ENCODE measurements at regions not wholly inside any gene's neighbourhood (a gene's known extent, or its start where the extent isn't known, plus 50 kb on each side); places are given as distances from the start of the nearest gene placed in this dataset.
A peak's percentile ranks its signal among the peaks of the same experiment; 100 is the strongest.

DNA sequence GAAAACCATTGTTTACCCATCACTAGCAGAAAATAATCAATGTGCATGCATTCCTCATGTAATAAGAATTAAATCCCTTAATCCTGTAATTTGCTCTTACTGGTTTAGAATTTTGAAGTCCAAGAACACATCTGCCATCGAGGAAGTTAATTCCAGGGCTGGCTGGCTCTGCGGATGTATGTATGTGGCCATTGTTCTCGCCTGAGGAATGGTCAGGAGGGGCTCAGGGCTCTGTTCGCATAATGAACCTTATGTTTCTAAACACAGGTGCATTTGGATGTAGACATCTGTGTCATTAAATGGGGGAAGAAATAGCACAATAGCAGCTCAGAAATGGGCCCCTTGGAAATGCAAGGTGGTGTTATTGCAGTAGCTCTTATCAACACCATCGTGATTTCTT lies 148.6 kb upstream of the GAS1 start:
- Histone ChIP-seq H3K9me3 (ENCODE audit: control insufficient read depth, insufficient read depth, low read length) (no peaks in the 10 kb centered on the region), H3K4me3 (ENCODE audit: low read length) (no peak overlapping the region), H3K27me3 (ENCODE audit: control insufficient read depth, insufficient read depth, low read length) (no peaks in the 10 kb centered on the region; the same call in 1 of the 2 replicates), H3K4me1 (ENCODE audit: control insufficient read depth, insufficient read depth, low read length) (no peaks in the 10 kb centered on the region), H3K27ac (ENCODE audit: low read length) (no peak overlapping the region), H3K36me3 (ENCODE audit: control insufficient read depth, insufficient read depth, low read length) (no peaks in the 10 kb centered on the region)
- DNase-seq (ENCODE audit: low read depth, low spot score) = no peak
- no CpG with 5 or more reads among the region's 5 CpGs for WGBS (ENCODE audit: insufficient coverage, insufficient read length)

DNA sequence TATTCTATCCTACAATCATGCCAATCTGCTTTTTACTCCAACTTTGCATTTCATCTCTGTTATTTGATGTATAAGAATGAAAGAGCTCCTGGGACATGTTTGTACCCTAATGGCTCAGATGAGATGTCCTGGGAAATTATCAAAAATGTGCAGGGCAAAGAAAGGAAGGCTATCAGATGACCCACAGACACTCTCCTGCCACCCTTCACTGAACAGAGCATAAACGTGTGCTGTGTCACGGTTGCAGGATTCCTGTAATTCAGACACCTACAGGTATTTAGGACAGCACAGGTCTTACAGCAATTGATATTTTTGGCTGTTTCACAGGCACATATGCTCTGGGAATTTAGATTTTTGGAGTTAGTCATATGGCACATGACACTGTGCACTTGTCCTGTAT lies 149.2 kb upstream of the GAS1 start:
- no peak for DNase-seq (ENCODE audit: low read depth, low spot score)
- Histone ChIP-seq H3K9me3 (ENCODE audit: control insufficient read depth, insufficient read depth, low read length) (no peaks in the 10 kb centered on the region), H3K36me3 (ENCODE audit: control insufficient read depth, insufficient read depth, low read length) (no peaks in the 10 kb centered on the region), H3K27ac (ENCODE audit: low read length) (no peak overlapping the region), H3K4me1 (ENCODE audit: control insufficient read depth, insufficient read depth, low read length) (no peaks in the 10 kb centered on the region), H3K4me3 (ENCODE audit: low read length) (no peak overlapping the region), H3K27me3 (ENCODE audit: control insufficient read depth, insufficient read depth, low read length) (no peaks in the 10 kb centered on the region; the same call in 1 of the 2 replicates)
- no CpG with 5 or more reads among the region's 2 CpGs for WGBS (ENCODE audit: insufficient coverage, insufficient read length)

DNA sequence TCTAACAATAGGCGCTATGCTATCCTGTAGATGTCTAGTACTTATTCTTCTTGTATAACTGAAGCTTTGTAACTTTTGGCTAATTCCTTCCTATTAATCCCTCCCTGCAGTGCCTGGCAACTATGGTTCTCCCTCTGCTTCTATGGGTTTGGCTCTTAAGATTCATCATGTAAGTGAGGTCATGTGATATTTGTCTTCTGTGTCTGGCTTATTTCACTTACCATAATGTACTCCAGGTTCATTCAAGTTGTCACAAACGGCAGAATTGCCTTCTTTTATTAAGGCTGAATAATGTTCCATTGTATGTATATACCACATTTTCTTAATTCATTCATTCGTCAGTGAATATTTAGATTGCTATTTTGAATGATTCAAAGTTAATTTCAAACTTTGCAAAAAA lies 149.9 kb upstream of the GAS1 start:
- Histone ChIP-seq H3K27me3 (ENCODE audit: control insufficient read depth, insufficient read depth, low read length) (no peaks in the 10 kb centered on the region; the same call in 1 of the 2 replicates), H3K27ac (ENCODE audit: low read length) (no peak overlapping the region), H3K36me3 (ENCODE audit: control insufficient read depth, insufficient read depth, low read length) (no peaks in the 10 kb centered on the region), H3K4me3 (ENCODE audit: low read length) (no peak overlapping the region), H3K9me3 (ENCODE audit: control insufficient read depth, insufficient read depth, low read length) (no peaks in the 10 kb centered on the region), H3K4me1 (ENCODE audit: control insufficient read depth, insufficient read depth, low read length) (no peaks in the 10 kb centered on the region)
- no peak for DNase-seq (ENCODE audit: low read depth, low spot score)
- WGBS (ENCODE audit: insufficient coverage, insufficient read length) = no CpG with 5 or more reads among the region's 3 CpGs

DNA sequence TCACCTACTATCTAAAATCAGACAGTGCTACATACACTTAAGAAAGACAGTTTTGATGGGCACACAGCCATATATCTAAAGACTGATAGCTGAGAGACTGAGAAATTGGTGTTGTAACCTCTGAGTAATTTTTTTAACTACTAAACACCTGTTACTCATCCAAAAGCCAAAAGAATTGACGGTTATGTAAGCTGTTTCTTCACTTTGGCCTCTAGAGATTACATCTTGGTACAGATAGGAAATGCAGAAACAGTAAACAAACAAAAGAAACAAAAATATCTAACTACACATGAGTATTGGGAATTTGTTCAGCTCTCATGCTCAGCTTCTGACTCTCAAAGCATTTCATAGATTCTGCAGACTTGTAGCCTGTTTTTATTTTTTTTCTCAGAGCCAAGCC lies 152.1 kb upstream of the GAS1 start:
- Histone ChIP-seq H3K4me3 (ENCODE audit: low read length) (no peak overlapping the region), H3K4me1 (ENCODE audit: control insufficient read depth, insufficient read depth, low read length) (no peaks in the 10 kb centered on the region), H3K9me3 (ENCODE audit: control insufficient read depth, insufficient read depth, low read length) (no peaks in the 10 kb centered on the region), H3K27me3 (ENCODE audit: control insufficient read depth, insufficient read depth, low read length) (no peaks in the 10 kb centered on the region), H3K36me3 (ENCODE audit: control insufficient read depth, insufficient read depth, low read length) (no peaks in the 10 kb centered on the region), H3K27ac (ENCODE audit: low read length) (no peak overlapping the region)
- no peak for DNase-seq (ENCODE audit: low read depth, low spot score)
- no CpG with 5 or more reads among the region's 1 CpG for WGBS (ENCODE audit: insufficient coverage, insufficient read length)

DNA sequence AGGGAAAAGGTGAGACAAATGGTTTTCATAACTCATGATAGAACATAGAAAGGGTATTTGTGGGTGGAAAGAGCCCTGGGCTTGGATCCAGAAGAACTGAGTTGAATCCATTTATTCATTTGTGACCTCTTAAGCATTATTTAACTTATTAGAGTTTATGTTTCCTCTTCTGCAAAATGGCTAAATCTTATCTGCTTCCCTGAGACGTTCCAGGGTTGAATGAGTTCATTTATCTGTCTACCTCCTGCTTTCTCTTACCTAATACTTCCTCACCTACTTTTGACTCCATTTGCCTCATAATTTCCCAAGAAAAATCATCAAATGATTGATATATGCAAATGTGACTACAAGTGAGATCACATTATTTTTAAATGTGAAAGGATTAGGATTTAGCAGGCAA lies 152.7 kb upstream of the GAS1 start:
- Histone ChIP-seq H3K27me3 (ENCODE audit: control insufficient read depth, insufficient read depth, low read length) (no peaks in the 10 kb centered on the region), H3K27ac (ENCODE audit: low read length) (no peak overlapping the region), H3K36me3 (ENCODE audit: control insufficient read depth, insufficient read depth, low read length) (no peaks in the 10 kb centered on the region), H3K9me3 (ENCODE audit: control insufficient read depth, insufficient read depth, low read length) (no peaks in the 10 kb centered on the region), H3K4me3 (ENCODE audit: low read length) (no peak overlapping the region), H3K4me1 (ENCODE audit: control insufficient read depth, insufficient read depth, low read length) (no peaks in the 10 kb centered on the region)
- no peak for DNase-seq (ENCODE audit: low read depth, low spot score)
- WGBS (ENCODE audit: insufficient coverage, insufficient read length) = no CpG with 5 or more reads among the region's 1 CpG

DNA sequence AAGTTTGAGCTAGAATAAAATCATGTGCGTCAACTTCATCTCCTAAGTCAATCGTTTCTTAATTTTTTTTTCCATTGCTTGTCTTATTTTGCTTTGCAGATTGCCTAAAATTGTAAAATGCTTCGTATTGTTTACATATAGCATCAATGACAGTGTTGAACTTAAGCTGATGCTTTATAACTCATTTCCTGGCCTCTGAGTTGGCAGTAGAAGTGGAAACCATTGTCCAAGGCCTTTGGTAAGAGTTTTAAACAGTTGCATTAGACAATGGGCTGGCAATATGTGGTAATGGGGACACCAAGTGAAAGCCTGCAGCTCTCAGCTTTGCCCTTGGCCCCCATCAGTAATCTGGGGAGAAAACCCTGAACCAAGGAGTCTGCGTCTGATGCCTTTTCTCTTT lies 154.8 kb upstream of the GAS1 start:
- no CpG with 5 or more reads among the region's 4 CpGs for WGBS (ENCODE audit: insufficient coverage, insufficient read length)
- no peaks in the 10 kb centered on the region for H3K27me3 ChIP-seq (ENCODE audit: control insufficient read depth, insufficient read depth, low read length)
- H3K36me3 ChIP-seq (ENCODE audit: control insufficient read depth, insufficient read depth, low read length) = no peaks in the 10 kb centered on the region
- no peak overlapping the region for H3K4me3 ChIP-seq (ENCODE audit: low read length)
- H3K9me3 ChIP-seq (ENCODE audit: control insufficient read depth, insufficient read depth, low read length) = no peaks in the 10 kb centered on the region
- no peak for DNase-seq (ENCODE audit: low read depth, low spot score)
- no peaks in the 10 kb centered on the region for H3K4me1 ChIP-seq (ENCODE audit: control insufficient read depth, insufficient read depth, low read length)
- H3K27ac ChIP-seq (ENCODE audit: low read length) = no peak overlapping the region

DNA sequence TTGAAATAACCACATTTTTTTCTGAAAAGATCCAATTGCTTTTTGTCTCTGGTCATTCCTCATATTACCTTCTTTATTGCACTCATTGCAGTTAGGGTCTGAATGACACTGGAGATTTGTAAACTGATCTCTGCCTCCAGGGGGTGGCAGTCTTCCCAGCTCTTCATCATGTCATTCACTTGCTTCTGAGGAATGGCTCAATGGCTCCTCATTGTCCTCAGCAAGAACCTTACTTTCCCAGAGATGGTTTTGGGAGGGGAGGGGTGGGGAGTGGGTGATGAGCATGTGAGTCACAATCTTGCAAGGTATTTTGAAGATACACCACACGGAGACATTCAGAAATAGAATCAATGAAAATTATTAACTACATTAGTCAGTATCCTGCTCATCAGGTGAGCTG lies 159.8 kb upstream of the GAS1 start:
- WGBS (ENCODE audit: insufficient coverage, insufficient read length) = no CpG with 5 or more reads among the region's 1 CpG
- no peaks in the 10 kb centered on the region for H3K9me3 ChIP-seq (ENCODE audit: control insufficient read depth, insufficient read depth, low read length)
- no peaks in the 10 kb centered on the region for H3K4me1 ChIP-seq (ENCODE audit: control insufficient read depth, insufficient read depth, low read length)
- no peak overlapping the region for H3K4me3 ChIP-seq (ENCODE audit: low read length)
- no peaks in the 10 kb centered on the region for H3K27me3 ChIP-seq (ENCODE audit: control insufficient read depth, insufficient read depth, low read length)
- DNase-seq (ENCODE audit: low read depth, low spot score) = peak; percentile 29
- no peak overlapping the region for H3K27ac ChIP-seq (ENCODE audit: low read length)
- H3K36me3 ChIP-seq (ENCODE audit: control insufficient read depth, insufficient read depth, low read length) = no peaks in the 10 kb centered on the region

DNA sequence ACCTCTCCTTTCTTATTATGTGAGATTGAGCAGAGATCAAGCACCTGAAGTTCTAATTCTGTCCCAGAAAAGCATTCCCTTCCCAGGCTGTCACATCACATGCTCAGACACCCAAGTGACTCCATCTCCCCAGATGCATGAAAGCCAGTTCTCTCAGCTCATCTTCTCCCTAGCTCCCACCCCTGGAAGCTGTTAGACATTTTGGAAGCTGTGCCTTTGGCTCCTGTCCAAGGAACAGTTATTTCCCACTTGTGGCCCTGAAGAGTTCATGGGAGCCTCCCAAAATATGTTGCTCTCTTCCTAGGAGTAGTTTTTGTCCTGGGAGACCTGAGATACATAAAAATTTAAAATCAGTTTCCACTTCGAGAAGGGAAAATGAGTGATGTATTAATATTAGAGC lies 161.4 kb upstream of the GAS1 start:
- H3K27ac ChIP-seq (ENCODE audit: low read length) = no peak overlapping the region
- no peaks in the 10 kb centered on the region for H3K36me3 ChIP-seq (ENCODE audit: control insufficient read depth, insufficient read depth, low read length)
- no peaks in the 10 kb centered on the region for H3K9me3 ChIP-seq (ENCODE audit: control insufficient read depth, insufficient read depth, low read length)
- DNase-seq (ENCODE audit: low read depth, low spot score) = no peak
- WGBS (ENCODE audit: insufficient coverage, insufficient read length) = no CpG with 5 or more reads among the region's 1 CpG
- H3K4me1 ChIP-seq (ENCODE audit: control insufficient read depth, insufficient read depth, low read length) = no peaks in the 10 kb centered on the region
- H3K27me3 ChIP-seq (ENCODE audit: control insufficient read depth, insufficient read depth, low read length) = no peaks in the 10 kb centered on the region
- no peak overlapping the region for H3K4me3 ChIP-seq (ENCODE audit: low read length)

DNA sequence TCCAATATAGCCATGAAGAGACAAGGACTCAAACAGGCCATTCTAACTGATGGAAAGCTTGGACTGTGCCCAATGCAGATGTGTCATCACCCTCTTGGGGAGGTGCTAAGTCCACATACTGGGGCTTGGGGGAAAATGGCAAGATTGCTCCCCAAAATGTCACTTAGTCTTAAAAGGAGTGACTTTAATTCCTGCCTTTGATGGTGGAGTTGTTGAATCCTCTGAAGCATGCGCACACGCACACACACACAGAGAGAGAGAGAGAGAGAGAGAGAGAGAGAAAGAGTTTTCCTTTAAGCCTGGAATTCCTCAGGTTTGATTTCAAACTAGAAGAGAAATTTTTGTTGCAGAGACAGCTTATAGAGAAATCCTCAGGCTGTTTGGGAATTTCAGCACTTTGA lies 161.9 kb upstream of the GAS1 start:
- DNase-seq (ENCODE audit: low read depth, low spot score) = no peak
- no peaks in the 10 kb centered on the region for H3K36me3 ChIP-seq (ENCODE audit: control insufficient read depth, insufficient read depth, low read length)
- no peaks in the 10 kb centered on the region for H3K27me3 ChIP-seq (ENCODE audit: control insufficient read depth, insufficient read depth, low read length)
- no peak overlapping the region for H3K27ac ChIP-seq (ENCODE audit: low read length)
- H3K4me3 ChIP-seq (ENCODE audit: low read length) = no peak overlapping the region
- no CpG with 5 or more reads among the region's 2 CpGs for whole genome bisulfite sequencing (ENCODE audit: insufficient coverage, insufficient read length)
- no peaks in the 10 kb centered on the region for H3K9me3 ChIP-seq (ENCODE audit: control insufficient read depth, insufficient read depth, low read length)
- H3K4me1 ChIP-seq (ENCODE audit: control insufficient read depth, insufficient read depth, low read length) = no peaks in the 10 kb centered on the region

DNA sequence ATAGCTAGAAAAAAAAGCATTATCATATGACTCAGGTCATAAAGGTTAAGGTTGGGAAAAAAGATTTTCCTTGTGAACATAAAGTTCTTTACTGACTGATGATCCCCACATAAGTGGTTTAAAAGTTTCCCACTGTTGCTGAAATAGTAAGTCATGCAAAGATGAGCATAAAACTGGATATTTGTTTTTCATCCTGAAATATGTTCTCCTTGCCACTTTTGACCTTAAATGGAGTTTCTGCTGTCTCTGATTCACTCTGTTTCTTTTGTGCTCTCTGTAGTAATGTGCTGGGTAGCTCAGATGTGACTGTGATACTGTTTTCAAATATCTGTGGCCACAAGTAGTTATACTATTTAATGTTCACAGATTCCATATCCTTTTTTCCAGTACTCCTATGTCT lies 162.5 kb upstream of the GAS1 start:
- Histone ChIP-seq H3K4me1 (ENCODE audit: control insufficient read depth, insufficient read depth, low read length) (no peaks in the 10 kb centered on the region), H3K9me3 (ENCODE audit: control insufficient read depth, insufficient read depth, low read length) (no peaks in the 10 kb centered on the region), H3K36me3 (ENCODE audit: control insufficient read depth, insufficient read depth, low read length) (no peaks in the 10 kb centered on the region), H3K27me3 (ENCODE audit: control insufficient read depth, insufficient read depth, low read length) (no peaks in the 10 kb centered on the region), H3K4me3 (ENCODE audit: low read length) (no peak overlapping the region), H3K27ac (ENCODE audit: low read length) (no peak overlapping the region)
- no peak for DNase-seq (ENCODE audit: low read depth, low spot score)

DNA sequence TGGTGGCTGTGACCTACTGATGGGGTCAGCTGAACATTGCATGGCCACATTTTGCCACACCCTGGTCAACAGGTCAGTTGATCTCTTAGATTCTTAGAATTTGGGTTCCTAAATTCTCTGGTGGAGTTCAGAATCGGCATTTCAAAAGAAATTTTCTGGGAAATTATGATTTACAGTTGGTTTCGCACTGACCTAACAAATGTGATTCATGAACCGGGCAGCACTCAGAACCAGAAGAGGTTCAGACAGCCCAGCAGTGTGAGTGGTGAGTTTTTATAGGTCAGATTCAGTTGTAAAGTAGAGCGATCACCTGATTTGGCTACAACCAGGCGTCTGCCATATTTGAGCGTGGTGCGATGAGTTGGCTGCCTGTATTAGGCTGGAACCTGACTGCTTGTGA lies 163.7 kb upstream of the GAS1 start:
- no peaks in the 10 kb centered on the region for H3K36me3 ChIP-seq (ENCODE audit: control insufficient read depth, insufficient read depth, low read length)
- no peak for DNase-seq (ENCODE audit: low read depth, low spot score)
- no CpG with 5 or more reads among the region's 7 CpGs for WGBS (ENCODE audit: insufficient coverage, insufficient read length)

More for the DNA sequence above, 163.7 kb upstream of the GAS1 start:
- no peaks in the 10 kb centered on the region for H3K4me1 ChIP-seq (ENCODE audit: control insufficient read depth, insufficient read depth, low read length)
- H3K4me3 ChIP-seq (ENCODE audit: low read length) = no peak overlapping the region
- no peaks in the 10 kb centered on the region for H3K9me3 ChIP-seq (ENCODE audit: control insufficient read depth, insufficient read depth, low read length)
- no peak overlapping the region for H3K27ac ChIP-seq (ENCODE audit: low read length)
- H3K27me3 ChIP-seq (ENCODE audit: control insufficient read depth, insufficient read depth, low read length) = no peaks in the 10 kb centered on the region
